Breast epithelium (tissue), 3 donors: ENCODE measurements at regions not wholly inside any gene's neighbourhood (a gene's known extent, or its start where the extent isn't known, plus 50 kb on each side); places are given as distances from the start of the nearest gene placed in this dataset.

Source experiments
- CTCF ChIP-seq, 3 donors: fragments of 450-650 bp; IDR thresholded peaks; one replicate each; pipeline ENCODE4 v1.5.1; 2016 to 2017; ENCODE audit warnings: antibody characterized with exemption in 3 of 3, mild to moderate bottlenecking in 3 of 3, moderate library complexity in 3 of 3
- POLR2AphosphoS5 ChIP-seq, 3 donors: sonication (generic); formaldehyde crosslinking; IDR thresholded peaks; one replicate each; pipeline ENCODE4 v1.6.1; 2017; ENCODE audit warnings: antibody characterized with exemption in 3 of 3

DNA sequence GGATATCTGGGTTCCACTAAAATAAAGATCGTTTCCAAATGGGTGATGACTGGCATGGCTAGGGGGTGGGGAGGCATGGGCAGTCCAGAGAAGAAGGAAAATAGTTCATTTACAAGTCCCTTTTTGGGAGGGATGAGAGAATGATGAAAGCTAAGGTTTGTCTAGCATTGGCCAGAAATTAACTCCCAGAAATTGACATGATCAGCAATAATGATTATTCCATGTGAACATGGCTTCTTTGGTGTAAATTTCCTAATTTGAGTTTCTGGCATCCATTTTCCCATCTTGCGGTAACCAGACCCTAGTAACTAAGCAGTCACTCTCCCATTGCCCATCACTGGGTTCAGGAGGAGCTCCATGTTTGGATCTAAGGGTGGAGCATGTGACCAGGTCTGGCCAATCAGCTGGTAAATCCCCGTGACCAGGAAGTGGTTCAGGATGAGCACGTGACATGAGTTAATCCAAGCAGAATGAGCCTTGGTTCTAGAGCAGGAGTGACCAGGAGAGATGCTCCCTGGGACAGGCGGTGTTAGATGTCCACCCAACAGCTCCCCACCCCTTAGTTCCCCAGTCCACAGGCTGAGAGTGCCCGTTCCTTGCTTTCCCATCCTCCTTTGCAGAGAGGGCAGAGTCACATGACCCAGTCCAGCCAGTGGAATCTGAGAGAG, 512.7 kb downstream of the PREX1 start:
- no peak for TF ChIP-seq CTCF (IDR thresholded peaks at IDR 0.05)
- TF ChIP-seq POLR2AphosphoS5 (IDR thresholded peaks at IDR 0.05), result no peak
